NCI-H128 (cell line): ENCODE measurements at regions not wholly inside any gene's neighbourhood (a gene's known extent, or its start where the extent isn't known, plus 50 kb on each side); places are given as distances from the start of the nearest gene placed in this dataset.

Source experiments
- DNase-seq: peaks from one replicate; lab custom pipeline; 2025; ENCODE audit not compliant: unreplicated experiment; lab: John Stamatoyannopoulos, UW

DNA sequence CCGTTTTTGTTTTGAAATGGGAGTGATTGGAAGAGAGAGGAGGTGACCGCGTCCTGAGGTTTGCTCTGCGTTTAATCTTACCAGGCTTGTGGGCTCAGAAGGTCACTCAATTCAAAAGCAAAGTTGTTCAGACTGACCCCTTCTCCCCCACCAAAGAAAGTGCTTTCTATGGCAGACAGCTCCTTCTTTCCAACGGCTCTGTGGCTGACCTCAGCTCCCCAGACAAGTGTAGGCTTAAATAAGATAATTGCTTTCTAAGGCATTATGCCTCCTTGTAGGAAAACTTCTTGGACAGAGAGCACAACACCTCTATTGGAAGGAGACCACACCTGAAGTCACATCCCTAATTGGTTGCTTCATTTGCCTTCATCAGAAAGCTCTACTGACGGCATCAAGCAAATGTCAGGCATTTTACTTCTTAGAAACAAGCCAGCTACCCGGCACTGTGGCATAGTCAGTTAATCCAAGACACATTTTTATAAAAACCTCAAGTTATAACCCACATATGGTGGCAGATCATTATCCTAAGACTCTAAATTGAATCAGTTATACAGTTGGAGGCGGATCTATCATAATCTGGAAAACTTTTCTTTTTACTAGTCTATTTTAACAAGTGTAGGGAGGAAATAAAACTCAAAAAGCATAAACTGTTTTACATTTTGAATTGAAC is 94.9 kb downstream of the TMEM174 start:
- no peak for DNase-seq

GRCh38 chr5:73266925-73267765 is 94.2 kb downstream of the TMEM174 start:
- DNase-seq = no peak

DNA sequence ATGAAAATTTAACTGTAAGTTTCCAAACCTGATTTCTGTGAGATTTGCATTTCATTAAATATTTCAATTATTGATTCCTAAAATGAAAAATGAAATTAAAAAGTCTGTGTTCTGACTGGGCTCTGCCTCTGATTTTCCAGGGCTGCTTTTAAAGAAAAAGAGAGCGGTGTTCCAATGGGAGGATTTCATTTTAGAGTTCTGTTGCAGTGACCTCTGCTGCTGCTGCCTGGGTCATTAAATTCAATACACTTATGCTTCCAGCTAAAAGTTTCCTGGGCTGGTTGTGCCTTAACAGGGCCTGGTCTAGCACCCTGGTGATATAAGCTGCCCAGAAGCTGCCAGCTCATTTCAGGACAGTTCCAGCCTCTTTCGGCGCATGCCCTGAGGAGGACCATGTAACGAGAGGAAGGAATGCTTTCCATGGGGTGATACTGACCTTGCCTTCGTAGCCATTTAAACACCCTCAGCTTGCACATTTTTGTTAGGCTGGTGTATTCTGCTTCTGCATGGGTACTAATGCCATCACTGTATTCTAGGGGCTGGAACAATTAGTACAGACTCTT is 93.3 kb downstream of the TMEM174 start:
- DNase-seq = no peak

DNA sequence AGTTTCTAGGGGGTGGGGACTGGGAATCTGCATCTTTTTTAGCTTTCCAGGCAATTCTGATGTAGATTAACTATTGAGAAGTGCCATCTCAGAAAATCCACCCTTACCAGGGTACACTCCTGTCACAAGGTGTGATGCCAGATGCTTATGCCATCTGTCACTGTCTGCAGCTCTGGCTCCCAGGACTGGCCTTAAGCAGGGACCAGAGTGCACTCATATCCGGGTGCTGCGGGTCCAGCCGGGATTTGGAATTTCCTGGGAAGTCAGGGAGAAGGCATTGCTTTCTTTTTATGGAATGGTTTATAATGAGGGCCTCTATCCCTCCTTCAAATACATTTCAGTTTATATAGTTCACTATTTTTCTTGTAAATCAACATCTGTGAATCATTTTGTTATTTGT is 92.6 kb downstream of the TMEM174 start:
- no peak for DNase-seq

GRCh38 chr5:73264631-73265030 is 91.6 kb downstream of the TMEM174 start:
- no peak for DNase-seq

DNA sequence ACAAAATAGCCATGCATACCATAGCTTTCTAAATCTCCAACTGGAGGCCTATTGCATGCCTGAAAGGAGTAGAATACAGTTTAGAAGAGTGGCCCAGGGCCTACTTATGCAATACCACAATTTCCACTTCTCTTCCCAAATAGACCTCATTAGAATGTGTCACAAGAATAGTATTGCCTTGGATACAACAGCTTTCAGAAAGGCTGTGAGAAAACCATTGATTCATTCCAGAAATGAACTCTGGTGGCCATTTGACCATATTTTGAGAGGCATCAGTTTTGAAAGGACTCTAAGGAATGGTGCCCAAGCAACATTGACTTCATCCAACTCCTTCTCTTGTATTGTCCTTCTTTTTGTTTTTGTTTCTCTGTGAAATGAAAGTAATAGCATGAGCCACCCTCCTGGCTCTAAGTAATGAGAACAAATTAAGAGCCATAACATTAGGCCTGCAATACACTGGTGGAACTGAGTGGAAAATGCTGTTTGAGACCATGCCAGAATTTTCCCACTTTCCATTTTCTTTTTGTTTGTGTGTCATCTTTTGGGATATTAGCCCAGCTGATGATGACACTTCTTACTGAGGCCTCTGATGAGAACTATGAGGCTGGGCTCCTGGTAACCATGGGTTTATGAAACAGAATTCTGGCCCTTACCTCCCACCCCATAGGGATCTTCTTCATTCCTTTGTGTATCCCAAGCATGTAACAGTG is 90.2 kb downstream of the TMEM174 start:
- DNase-seq = no peak

- no peak for DNase-seq
These were observed 83.9 kb downstream of the TMEM174 start for GRCh38 chr5:73256862-73257261.

- DNase-seq = no peak
These were observed 83.5 kb downstream of the TMEM174 start for GRCh38 chr5:73256462-73256861.

GRCh38 chr5:73256012-73256411 is 83.0 kb downstream of the TMEM174 start:
- DNase-seq = no peak

GRCh38 chr5:73254642-73255041 is 81.6 kb downstream of the TMEM174 start:
- no peak for DNase-seq

- no peak for DNase-seq
These were observed 80.2 kb downstream of the TMEM174 start for GRCh38 chr5:73253047-73253660.

DNA sequence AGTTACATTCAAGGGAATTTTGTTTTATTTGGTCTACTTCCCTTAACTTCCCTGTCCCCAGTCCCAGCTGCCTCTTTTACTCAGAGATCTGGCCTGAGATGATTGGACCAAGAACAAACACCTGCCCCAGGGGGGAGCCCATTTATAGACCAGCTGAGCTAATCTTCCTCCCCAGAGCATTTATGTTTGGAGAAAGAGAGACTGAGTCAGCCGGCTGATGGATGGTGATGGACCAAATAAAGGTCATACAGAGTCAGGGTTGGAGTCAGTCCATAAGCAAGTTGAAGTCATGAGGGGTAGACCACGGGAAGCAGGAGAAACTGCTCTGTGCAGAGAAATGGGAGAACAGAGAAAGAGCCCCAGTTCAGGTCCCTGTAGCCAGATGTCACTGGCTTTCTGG is 77.7 kb downstream of the TMEM174 start:
- DNase-seq = no peak

DNA sequence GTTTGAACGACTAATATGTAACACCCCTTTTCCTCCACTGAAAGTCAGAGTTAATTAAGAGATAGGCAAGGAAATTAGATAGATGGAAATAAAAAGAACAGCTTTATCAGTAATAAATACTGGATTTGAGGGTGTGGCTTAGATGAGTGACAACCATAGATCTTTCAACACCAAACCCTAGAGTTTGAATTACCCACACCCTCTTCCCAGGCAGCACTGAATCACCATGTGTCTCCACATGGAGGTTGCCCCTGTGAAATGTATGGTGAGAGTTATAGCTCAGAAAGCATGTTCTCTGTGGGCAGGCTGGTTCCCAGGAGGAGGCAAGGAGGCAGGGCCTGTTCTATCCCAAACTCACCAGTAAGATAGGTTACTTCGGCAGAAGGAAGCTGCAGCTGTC is 69.7 kb downstream of the TMEM174 start:
- no peak for DNase-seq

- DNase-seq = no peak
These were observed 65.9 kb downstream of the TMEM174 start for GRCh38 chr5:73238873-73239272.

DNA sequence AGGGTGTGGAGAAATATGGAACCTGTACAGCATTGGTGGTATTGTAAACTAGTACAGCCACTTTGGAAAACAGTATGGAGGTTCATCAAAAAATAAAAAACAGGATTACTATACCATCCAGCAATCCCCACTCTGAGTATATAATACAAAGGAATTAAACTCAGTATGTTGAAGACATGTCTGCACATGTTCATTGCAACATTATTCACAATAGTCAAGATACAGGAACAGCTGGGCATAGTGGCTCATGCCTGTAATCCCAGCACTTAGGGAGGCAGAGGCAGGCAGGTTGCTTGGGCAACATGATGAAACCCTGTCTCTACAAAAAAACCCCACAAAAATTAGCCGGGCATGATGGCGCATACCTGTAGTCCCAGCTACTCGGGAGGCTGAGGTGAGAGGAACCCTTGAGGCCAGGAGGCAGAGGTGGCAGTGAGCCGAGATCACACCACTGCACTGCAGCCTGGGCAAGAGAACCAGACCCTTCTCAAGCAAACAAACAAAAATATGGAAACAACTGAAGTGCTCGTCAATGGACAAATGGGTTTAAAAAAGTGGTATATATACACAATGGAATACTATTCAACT is 63.6 kb downstream of the TMEM174 start:
- DNase-seq = no peak

- DNase-seq = no peak
These were observed 61.2 kb downstream of the TMEM174 start for GRCh38 chr5:73234204-73234555.

GRCh38 chr5:73233461-73234203 is 60.6 kb downstream of the TMEM174 start:
- no peak for DNase-seq

GRCh38 chr5:73233053-73233460 is 60.1 kb downstream of the TMEM174 start:
- DNase-seq = no peak

DNA sequence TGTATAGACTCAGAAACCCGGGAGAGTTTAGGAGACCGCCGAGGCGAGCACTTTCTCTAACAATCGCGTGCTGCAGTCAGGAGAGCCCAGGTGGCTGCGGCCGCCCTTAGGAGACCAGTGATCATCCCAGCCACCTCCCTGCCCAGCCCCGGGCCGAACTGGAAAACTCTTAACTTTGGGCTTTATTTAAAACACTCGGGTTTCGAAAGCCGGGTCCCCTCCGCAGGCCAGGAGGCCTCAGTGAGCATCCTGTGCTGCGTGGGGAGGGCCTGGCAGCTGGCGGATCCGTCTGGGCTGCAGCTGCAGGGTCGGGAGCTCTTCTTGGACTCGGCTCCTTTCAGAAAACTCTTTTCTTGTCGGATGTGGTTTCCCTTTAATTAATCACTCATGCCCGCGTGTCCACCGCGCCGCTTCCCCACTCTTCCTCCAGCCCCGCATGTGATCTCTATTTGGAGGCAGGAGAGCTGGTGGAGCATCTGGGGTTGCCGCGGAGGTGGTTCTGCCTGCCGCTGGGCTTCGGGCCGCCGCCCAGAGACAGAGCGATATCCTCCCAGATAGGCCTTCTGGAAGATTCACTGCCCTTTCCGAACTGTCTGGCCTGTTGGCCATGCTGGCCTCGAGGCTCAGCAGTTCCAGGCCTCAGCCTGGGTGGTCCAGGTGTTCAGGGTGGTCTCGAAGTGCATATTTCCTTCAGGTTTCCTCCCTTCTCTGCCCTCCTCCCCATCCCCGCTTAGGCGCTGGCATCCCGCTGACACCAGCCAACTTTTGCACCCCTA is 59.5 kb downstream of the TMEM174 start:
- DNase-seq = no peak
